Heart left ventricle (tissue), 13 donors: ENCODE measurements at regions not wholly inside any gene's neighbourhood (a gene's known extent, or its start where the extent isn't known, plus 50 kb on each side); places are given as distances from the start of the nearest gene placed in this dataset.

ENCODE experiments used
- CTCF ChIP-seq, 12 donors: fragments of 200-600 bp; sonication (generic) in 4 of 12; IDR thresholded peaks; one replicate each; pipeline versions ENCODE4 v1.5.0 to v1.8.0; 2018 to 2022; ENCODE audit warnings: antibody characterized with exemption in 12 of 12, mild to moderate bottlenecking in 5 of 12
- POLR2A ChIP-seq, 2 donors: fragments of 450-650 bp; IDR thresholded peaks; one replicate each; pipeline ENCODE4 v1.6.1; 2017; ENCODE audit warnings: antibody characterized with exemption in 2 of 2, mild to moderate bottlenecking in 2 of 2, moderate library complexity in 2 of 2
- donor health status: ischemic (EF 13 %, LVEDD 7.1; RV severe dilation, severe dysfunction).
- donor health status: DM: no; HTN: yes; CAD: no.
- donor health status: DM: no; HTN: no; CAD: no.
- donor health status: ischemic (EF 25% LVEDD 6.9; RV normal size, moderate dysfunction).
- donor health status: ischemic (EF 25% LVEDD 5.7; RV mildly dilated, moderate dysfunction).
- donor health status: ischemic (EF 35%, LVEDD 5.7; RV mildly dilated, moderate dysfunction).
- donor health status: nonischemic (EF 11% LVEDD 7.7; RV severe dilation, severe dysfunction).
- donor health status: DM: yes; HTN: yes; CAD: no.
- donor health status: PGD.
- donor health status: ischemic (EF 29% LVEDD 5.4; RV normal size, mild dysfunction).
- donor health status: nonischemic (EF 23%, LVEDD 6.1; RV moderate dilation, normal function).

GRCh38 chr3:197446700-197447056 is 109.1 kb downstream of the BDH1 start:
- TF ChIP-seq CTCF (IDR thresholded peaks at IDR 0.05) (no peak), POLR2A (IDR thresholded peaks at IDR 0.05) (no peak)
